ENCODE measurements at regions not wholly inside any gene's neighbourhood (a gene's known extent, or its start where the extent isn't known, plus 50 kb on each side); places are given as distances from the start of the nearest gene placed in this dataset.
"Not testable (repeated sequence)": the region's sequence is repeated elsewhere in the genome, so short reads cannot be mapped to it uniquely, and the experiment has no call there.

- no peak for DNase-seq
- TF ChIP-seq GATA1 (IDR thresholded peaks at IDR 0.05; ENCODE audit: low read depth, low read length) (no peak), POLR2A (IDR thresholded peaks at IDR 0.05; ENCODE audit: low read length) (no peak)
Measured at GRCh38 chr4:134722306-134722705, 520.7 kb upstream of the PABPC4L start.

DNA sequence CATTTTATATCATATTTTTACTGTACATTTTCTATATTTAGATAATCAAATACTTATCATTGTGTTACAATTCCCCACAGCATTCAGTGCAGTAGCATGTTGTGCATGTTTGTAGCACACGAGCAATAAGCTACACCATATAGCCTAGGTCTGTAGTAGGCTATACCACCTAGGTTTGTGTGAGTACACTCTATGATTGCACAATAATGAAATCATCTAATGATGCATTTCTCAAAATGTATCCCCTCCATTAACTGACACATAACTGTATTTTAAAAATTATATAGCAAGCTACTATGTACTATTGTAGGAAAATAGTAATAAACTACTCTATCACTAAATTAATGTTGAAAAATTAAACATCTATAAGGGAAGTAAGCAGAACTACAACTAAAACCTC, 518.4 kb upstream of the PABPC4L start:
- TF ChIP-seq GATA1 (IDR thresholded peaks at IDR 0.05; ENCODE audit: low read depth, low read length): no peak
- no peak for TF ChIP-seq POLR2A (IDR thresholded peaks at IDR 0.05; ENCODE audit: low read length)
- DNase-seq: no peak

- TF ChIP-seq POLR2A (IDR thresholded peaks at IDR 0.05; ENCODE audit: low read length) (no peak), GATA1 (IDR thresholded peaks at IDR 0.05; ENCODE audit: low read depth, low read length) (no peak)
- no peak for DNase-seq
Measured at GRCh38 chr4:134708616-134709015, 507.0 kb upstream of the PABPC4L start.

- TF ChIP-seq POLR2A (IDR thresholded peaks at IDR 0.05; ENCODE audit: low read length) (no peak), GATA1 (IDR thresholded peaks at IDR 0.05; ENCODE audit: low read depth, low read length) (no peak)
- no peak for DNase-seq
Measured at GRCh38 chr4:134708026-134708425, 506.4 kb upstream of the PABPC4L start.

- TF ChIP-seq POLR2A (IDR thresholded peaks at IDR 0.05; ENCODE audit: low read length) (no peak), GATA1 (IDR thresholded peaks at IDR 0.05; ENCODE audit: low read depth, low read length) (no peak)
- DNase-seq: no peak
Measured at GRCh38 chr4:134702374-134702773, 500.8 kb upstream of the PABPC4L start.

- TF ChIP-seq GATA1 (IDR thresholded peaks at IDR 0.05; ENCODE audit: low read depth, low read length) (no peak), POLR2A (IDR thresholded peaks at IDR 0.05; ENCODE audit: low read length) (no peak)
- DNase-seq: no peak
Measured at GRCh38 chr4:134700251-134700650, 498.7 kb upstream of the PABPC4L start.

DNA sequence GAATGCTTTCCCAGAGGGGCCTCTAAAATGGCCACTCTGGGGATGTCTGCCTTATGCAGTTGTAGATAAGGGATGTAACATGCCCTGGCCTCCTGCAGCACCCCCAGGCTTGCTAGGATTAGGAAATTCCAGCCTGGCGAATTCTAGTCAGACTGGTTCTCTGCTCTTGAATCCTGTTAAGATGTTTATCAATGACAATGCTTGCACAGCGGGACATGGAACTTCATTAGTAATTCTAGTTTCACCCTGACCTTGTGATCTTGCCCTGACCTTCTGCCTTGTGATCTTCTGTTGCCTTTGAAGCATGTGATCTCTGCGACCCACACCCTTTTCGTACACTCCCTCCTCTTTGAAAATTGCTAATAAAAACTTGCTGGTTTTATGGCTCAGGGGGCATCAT, 497.2 kb upstream of the PABPC4L start:
- DNase-seq: not testable (repeated sequence)

DNA sequence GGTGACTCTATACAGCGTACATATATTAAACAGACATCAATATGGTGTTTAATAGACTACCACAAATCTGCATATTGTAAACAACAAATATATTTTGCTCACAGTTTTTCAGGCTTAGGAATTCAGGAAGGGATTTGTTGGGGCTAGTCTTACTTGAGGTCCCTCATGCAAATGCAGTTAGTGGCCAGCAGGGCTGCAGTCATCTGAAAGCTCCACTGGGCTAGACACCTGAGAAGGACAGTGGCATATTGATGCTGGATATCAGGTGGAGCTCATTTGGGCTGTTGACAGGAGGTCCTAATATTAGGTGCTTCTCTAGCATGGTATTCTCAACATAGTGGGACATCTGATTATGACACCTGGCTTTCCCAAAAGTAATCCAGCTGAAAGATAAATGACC, 493.8 kb upstream of the PABPC4L start:
- peak in 1 of 2 experiments; percentile 0 for DNase-seq
- TF ChIP-seq GATA1 (IDR thresholded peaks at IDR 0.05; ENCODE audit: low read depth, low read length) (no peak), POLR2A (IDR thresholded peaks at IDR 0.05; ENCODE audit: low read length) (no peak)

- no peak for TF ChIP-seq GATA1 (IDR thresholded peaks at IDR 0.05; ENCODE audit: low read depth, low read length)
- no peak for TF ChIP-seq POLR2A (IDR thresholded peaks at IDR 0.05; ENCODE audit: low read length)
- DNase-seq: no peak
Measured at GRCh38 chr4:134691915-134692314, 490.3 kb upstream of the PABPC4L start.

DNA sequence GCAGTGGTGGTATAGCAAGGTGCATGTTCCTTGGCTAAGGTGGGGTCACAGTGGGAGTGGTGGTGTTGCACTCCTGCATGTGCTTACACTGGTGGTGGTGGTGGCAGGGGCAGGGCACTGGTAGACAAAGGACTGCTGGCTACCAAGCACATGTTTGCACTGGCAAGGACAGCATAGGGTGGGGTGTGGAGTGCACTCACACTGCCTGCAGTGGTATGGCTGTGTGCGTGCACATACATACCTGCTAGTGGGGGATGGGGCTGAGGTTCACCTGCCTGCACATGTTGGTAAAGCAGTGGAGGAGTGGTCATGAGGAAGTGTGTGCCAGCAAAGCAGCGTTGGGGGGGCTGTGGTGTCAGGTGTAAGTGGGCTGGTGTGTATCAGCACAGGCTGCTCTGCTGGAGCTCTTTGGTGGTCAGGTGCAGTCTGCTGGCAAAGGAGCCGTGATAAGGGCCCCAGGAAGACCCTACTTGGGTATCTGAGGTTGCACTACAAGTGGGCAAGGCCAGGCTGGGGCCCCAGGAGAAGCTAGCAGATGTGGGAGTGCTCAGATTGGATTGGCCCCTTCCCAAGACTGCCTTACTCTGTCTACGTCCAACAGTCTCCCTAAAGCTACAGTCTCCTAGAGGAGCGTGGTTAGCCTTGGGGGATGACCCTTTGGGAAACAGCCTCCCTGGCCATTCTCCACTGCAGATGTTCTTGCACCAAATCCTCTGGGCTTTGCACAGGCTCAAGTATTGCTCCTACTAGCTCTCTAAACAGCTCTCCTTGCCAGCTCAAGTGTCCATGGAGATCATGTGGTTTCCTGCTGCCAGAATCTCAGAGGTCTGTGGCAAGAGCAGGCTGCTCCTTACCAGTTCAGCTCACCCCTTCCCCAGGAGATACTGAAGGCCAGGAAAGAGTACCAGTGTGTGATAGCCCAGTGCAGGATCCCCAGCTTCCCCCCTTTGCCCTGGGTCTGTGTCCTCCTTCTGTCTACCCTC, 486.3 kb upstream of the PABPC4L start:
- no peak for TF ChIP-seq GATA1 (IDR thresholded peaks at IDR 0.05; ENCODE audit: low read depth, low read length)
- no peak for DNase-seq

DNA sequence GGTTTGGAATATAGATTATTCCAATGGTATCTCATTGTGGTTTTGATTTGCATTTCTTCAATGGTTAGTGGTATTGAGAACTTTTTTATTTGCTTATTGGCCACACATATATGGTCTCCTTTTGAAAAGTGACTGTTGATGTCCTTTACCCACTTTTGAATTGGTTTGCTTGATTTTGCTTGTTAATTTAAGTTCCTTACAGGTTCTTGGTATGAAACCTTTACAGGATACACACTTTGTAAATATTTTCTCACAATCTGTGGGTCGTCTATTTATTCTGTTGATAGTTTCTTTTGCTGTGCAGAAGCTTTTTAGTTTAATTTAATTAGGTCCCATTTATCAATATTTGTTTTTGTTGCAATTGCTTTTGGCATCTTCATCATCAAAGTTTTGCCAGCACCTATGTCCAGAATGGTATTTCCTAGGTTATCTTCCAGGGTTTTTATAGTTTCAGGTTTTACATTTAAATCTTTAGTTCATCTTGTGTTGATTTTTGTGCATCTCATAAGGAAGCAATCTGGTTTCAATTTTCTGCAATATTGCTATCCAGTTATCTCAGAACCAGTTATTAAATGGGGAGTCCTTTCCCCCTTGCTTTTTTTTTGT, 475.7 kb upstream of the PABPC4L start:
- TF ChIP-seq GATA1 (IDR thresholded peaks at IDR 0.05; ENCODE audit: low read depth, low read length): no peak
- TF ChIP-seq POLR2A (IDR thresholded peaks at IDR 0.05; ENCODE audit: low read length): no peak
- no peak for DNase-seq

DNA sequence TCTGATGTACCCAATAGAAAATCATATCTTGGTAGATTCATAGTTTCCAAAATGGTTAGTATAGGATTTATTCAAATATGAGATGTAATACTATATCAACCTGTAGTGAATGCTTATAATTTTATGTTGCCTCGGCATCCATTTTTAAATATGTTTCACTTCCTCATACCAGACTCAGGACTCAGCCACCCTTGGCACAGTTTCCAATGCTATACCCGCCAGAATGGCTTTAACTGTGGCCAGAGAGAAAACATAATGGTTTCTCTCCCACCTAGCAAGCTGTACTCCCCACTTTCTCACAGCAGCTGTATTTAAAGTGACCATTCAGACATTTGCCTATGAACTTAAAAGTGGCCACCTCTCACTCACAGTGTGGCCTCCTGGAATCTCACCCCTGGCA, 466.6 kb upstream of the PABPC4L start:
- DNase-seq: no peak
- TF ChIP-seq GATA1 (IDR thresholded peaks at IDR 0.05; ENCODE audit: low read depth, low read length) (no peak), POLR2A (IDR thresholded peaks at IDR 0.05; ENCODE audit: low read length) (no peak)

GRCh38 chr4:134666640-134667039, 465.1 kb upstream of the PABPC4L start:
- DNase-seq: no peak
- no peak for TF ChIP-seq POLR2A (IDR thresholded peaks at IDR 0.05; ENCODE audit: low read length)
- TF ChIP-seq GATA1 (IDR thresholded peaks at IDR 0.05; ENCODE audit: low read depth, low read length): no peak

DNA sequence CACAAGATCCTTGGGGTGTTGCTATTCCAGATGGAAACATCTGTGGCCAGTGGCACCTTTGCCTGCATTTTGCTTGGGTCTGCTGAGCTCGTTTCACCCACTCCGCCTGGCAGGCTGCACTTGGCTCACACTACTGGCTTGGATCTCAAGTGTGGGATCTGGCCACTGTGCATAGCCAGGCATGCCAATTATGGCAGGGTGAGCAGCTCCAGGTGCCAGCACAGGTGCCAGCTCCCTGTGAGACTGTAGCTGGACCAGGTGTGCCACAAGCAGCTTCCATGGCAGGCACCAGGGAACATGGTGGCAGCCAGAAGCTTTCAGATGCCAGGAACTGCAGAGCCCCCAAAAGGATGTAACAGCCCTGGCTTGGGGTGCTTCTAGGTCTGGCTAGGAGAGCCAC, 463.8 kb upstream of the PABPC4L start:
- DNase-seq: no peak

DNA sequence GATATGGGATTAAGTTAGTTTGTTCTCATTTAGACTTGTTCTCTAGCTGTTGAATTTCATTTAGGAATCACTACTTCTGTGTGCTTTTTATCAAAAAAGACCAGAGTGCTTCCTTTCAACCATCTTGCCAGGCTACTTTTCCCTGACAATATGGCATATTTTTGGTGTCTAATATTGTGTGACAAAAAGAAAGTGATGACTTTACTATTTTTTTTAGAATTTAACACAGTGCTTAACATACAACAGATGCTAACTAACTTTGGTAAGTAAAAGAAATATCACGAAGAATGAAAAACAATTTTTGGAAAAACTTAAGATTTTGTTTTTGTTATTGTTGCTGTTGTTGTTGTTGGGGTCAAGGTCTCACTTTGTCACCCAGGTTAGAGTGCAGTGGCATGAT, 462.2 kb upstream of the PABPC4L start:
- no peak for DNase-seq
- TF ChIP-seq GATA1 (IDR thresholded peaks at IDR 0.05; ENCODE audit: low read depth, low read length) (no peak), POLR2A (IDR thresholded peaks at IDR 0.05; ENCODE audit: low read length) (no peak)

More for the DNA sequence above, 463.8 kb upstream of the PABPC4L start:
- no peak for TF ChIP-seq POLR2A (IDR thresholded peaks at IDR 0.05; ENCODE audit: low read length)
- no peak for TF ChIP-seq GATA1 (IDR thresholded peaks at IDR 0.05; ENCODE audit: low read depth, low read length)
